Body of pancreas (tissue), 4 donors: ENCODE measurements at regions not wholly inside any gene's neighbourhood (a gene's known extent, or its start where the extent isn't known, plus 50 kb on each side); places are given as distances from the start of the nearest gene placed in this dataset.

ENCODE experiments used
- CTCF ChIP-seq, 7 experiments: fragments of 450-650 bp in 4 of 7; fragments of 200-600 bp in 3 of 7; sonication (generic) in 3 of 7; IDR thresholded peaks; one replicate each; pipeline ENCODE4 v1.5.1; 2016 to 2019; ENCODE audit warnings: antibody characterized with exemption in 7 of 7
- POLR2A ChIP-seq, 3 donors: fragments of 450-650 bp; IDR thresholded peaks; one replicate each; pipeline ENCODE4 v1.6.1; 2016; ENCODE audit warnings: antibody characterized with exemption in 3 of 3, mild to moderate bottlenecking in 2 of 3

DNA sequence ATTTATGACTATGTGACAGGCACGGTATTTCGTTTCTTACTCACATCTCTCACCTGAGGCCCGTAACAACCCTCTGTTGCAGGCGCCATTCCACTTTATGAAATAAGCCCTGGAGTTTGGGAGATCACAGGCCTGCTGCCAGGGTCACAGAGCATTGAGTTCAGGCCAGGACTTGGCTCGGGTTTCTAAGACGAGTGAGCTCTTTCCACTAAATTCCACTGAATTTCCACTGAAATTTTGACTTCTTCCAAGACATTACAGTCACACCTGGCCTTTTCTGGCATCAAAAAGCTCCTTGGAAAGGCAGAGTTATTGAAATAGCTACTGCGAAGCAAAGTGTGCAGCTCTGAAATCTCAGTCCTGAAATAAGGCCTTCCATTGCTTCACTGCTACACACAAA lies 282.8 kb upstream of the MGMT start:
- TF ChIP-seq CTCF (IDR thresholded peaks at IDR 0.05) (no peak), POLR2A (IDR thresholded peaks at IDR 0.05) (no peak)
